HepG2 (cell line): ENCODE measurements at regions not wholly inside any gene's neighbourhood (a gene's known extent, or its start where the extent isn't known, plus 50 kb on each side); places are given as distances from the start of the nearest gene placed in this dataset.

Source experiments
- ATAC-seq: fragments of 200-7000 bp; cut with Tn5 transposase; 3 replicates; pipeline ENCODE4 v1.9.1; 2020; ENCODE audit warnings: mild to moderate bottlenecking, moderate library complexity
- BruUV-seq: library from RNA; stranded (reverse); fragments of 400-500 nt; replicated peaks from 2 replicates; lab custom pipeline; 2021; lab: Mats Ljungman, UMichigan
- CTCF ChIA-PET: fragments of 300-600 bp; formaldehyde crosslinking; extraction: SDS; loops from one replicate; lab custom pipeline; 2021; ENCODE audit warnings: low total read pairs, inconsistent platforms, low intra/inter-chr PET ratio; lab: Yijun Ruan, JAX
- POLR2A ChIA-PET: fragments of 350-600 bp; sonication (Branson Sonifier 250); formaldehyde crosslinking; loops from one replicate; lab custom pipeline; 2020; ENCODE audit warnings: antibody characterized with exemption, inconsistent platforms; lab: Yijun Ruan, JAX
- DNase-seq: peaks from one replicate; pipeline ENCODE4 v3.0.0-alpha.2; 2015; ENCODE audit warnings: low spot score
- FAIRE-seq: peaks from 3 replicates; lab custom pipeline; 2011; peaks lifted over from hg19 to GRCh38; lab: Jason Lieb, UNC
- H2AFZ ChIP-seq: one replicate; pipeline ENCODE4 v1.6.1; 2011; ENCODE audit warnings: low read length, inconsistent platforms
- H3K27ac ChIP-seq: fragments of 300-600 bp; 3 replicates; pipeline ENCODE4 v1.8.0; 2011; ENCODE audit warnings: mixed run types, mild to moderate bottlenecking, mixed read lengths, low read length, inconsistent platforms; ENCODE audit not compliant: insufficient read depth; ENCODE audit errors: extremely low read length
- H3K27me3 ChIP-seq, 2 experiments: fragments of 200-600 bp in 1 of 2; 2 replicates in 1 of 2; 3 replicates in 1 of 2; pipeline versions ENCODE4 v1.6.0 to v1.8.0; 2011; ENCODE audit warnings: low read length in 2 of 2, mild to moderate bottlenecking in 2 of 2, moderate library complexity in 2 of 2, inconsistent platforms in 1 of 2; ENCODE audit not compliant: insufficient read depth in 2 of 2, control insufficient read depth in 1 of 2
- H3K36me3 ChIP-seq, 2 experiments: fragments of 200-600 bp in 1 of 2; replicated peaks in 1 of 2; 2 replicates in 1 of 2; 3 replicates in 1 of 2; pipeline versions ENCODE4 v1.5.1 to v1.8.0; 2011; ENCODE audit warnings: low read length in 2 of 2, inconsistent platforms in 1 of 2; ENCODE audit not compliant: insufficient read depth in 2 of 2, control insufficient read depth in 1 of 2
- H3K4me1 ChIP-seq: 2 replicates; pipeline ENCODE4 v1.5.1; 2012; ENCODE audit warnings: low read length, inconsistent platforms; ENCODE audit not compliant: insufficient read depth
- H3K4me2 ChIP-seq: 2 replicates; pipeline ENCODE4 v1.6.0; 2011; ENCODE audit warnings: low read depth, low read length, inconsistent platforms
- H3K4me3 ChIP-seq, 3 experiments: fragments of 200-600 bp in 1 of 3; sonication (generic), shearing (Covaris generic) in 1 of 3; replicated peaks in 1 of 3; 2 replicates each; pipeline ENCODE4 v1.5.1; 2011 to 2016; ENCODE audit warnings: low read length in 3 of 3, inconsistent platforms in 2 of 3, low read depth in 2 of 3, mild to moderate bottlenecking in 2 of 3, control low read depth in 1 of 3, mixed read lengths in 1 of 3; ENCODE audit not compliant: insufficient read depth in 1 of 3
- H3K79me2 ChIP-seq: one replicate; pipeline ENCODE4 v1.6.1; 2011; ENCODE audit warnings: low read length, inconsistent platforms; ENCODE audit not compliant: insufficient read depth
- H3K9ac ChIP-seq: 2 replicates; pipeline ENCODE4 v1.6.0; 2011; ENCODE audit warnings: mild to moderate bottlenecking, low read depth, low read length, inconsistent platforms; ENCODE audit not compliant: insufficient read depth
- H3K9me3 ChIP-seq: 2 replicates; pipeline ENCODE4 v1.5.1; 2012; ENCODE audit warnings: mild to moderate bottlenecking, low read length
- H4K20me1 ChIP-seq: 2 replicates; pipeline ENCODE4 v1.6.0; 2011; ENCODE audit warnings: inconsistent platforms, mild to moderate bottlenecking, low read length, moderate library complexity; ENCODE audit not compliant: insufficient read depth
- AGO2 ChIP-seq: fragments of 200-400 bp; formaldehyde crosslinking; optimal IDR thresholded peaks from 2 replicates; pipeline ENCODE3; 2017; ENCODE audit warnings: mild to moderate bottlenecking, low read depth, low read length, moderate library complexity
- FOXA3 ChIP-seq: IDR thresholded peaks from 2 replicates; pipeline ENCODE4 v1.6.1; 2016; ENCODE audit warnings: missing genetic modification reagents, missing compliant biosample characterization
- KDM5A ChIP-seq: fragments of 200-600 bp; sonication (generic); IDR thresholded peaks from 2 replicates; pipeline ENCODE4 v1.7.0; 2018; ENCODE audit warnings: antibody characterized with exemption, mild to moderate bottlenecking, low read length, borderline replicate concordance
- MAFF ChIP-seq: IDR thresholded peaks from 2 replicates; pipeline ENCODE4 v1.6.1; 2011; ENCODE audit warnings: low read depth, low read length, improper control_type of control experiment
- MAFK ChIP-seq, 2 experiments: IDR thresholded peaks in 1 of 2; conservative IDR thresholded peaks in 1 of 2; 2 replicates each; pipeline ENCODE4 v1.6.1; 2011; ENCODE audit warnings: improper control_type of control experiment in 2 of 2, low read length in 2 of 2
- MTA1 ChIP-seq: sonication (generic); formaldehyde crosslinking; IDR thresholded peaks from 2 replicates; pipeline ENCODE4 v1.4.0; 2020; ENCODE audit warnings: missing genetic modification reagents, mild to moderate bottlenecking, borderline replicate concordance
- PHF20 ChIP-seq: sonication (generic); formaldehyde crosslinking; IDR thresholded peaks from 2 replicates; pipeline ENCODE4 v1.5.0; 2020; ENCODE audit warnings: mild to moderate bottlenecking, missing genetic modification reagents
- ZBTB7B ChIP-seq: sonication (generic); formaldehyde crosslinking; IDR thresholded peaks from 2 replicates; pipeline ENCODE4 v1.4.0; 2020; ENCODE audit warnings: missing genetic modification reagents
- ZNF20 ChIP-seq: sonication (generic); formaldehyde crosslinking; IDR thresholded peaks from 2 replicates; pipeline ENCODE4 v1.4.0; 2020; ENCODE audit warnings: mild to moderate bottlenecking, moderate library complexity, missing genetic modification reagents
- ZNF260 ChIP-seq: sonication (generic); formaldehyde crosslinking; IDR thresholded peaks from 2 replicates; pipeline ENCODE4 v1.4.0; 2020; ENCODE audit warnings: missing genetic modification reagents, low read depth, mild to moderate bottlenecking, borderline replicate concordance
- ZNF350 ChIP-seq: sonication (generic); formaldehyde crosslinking; IDR thresholded peaks from 2 replicates; pipeline ENCODE4 v1.4.0; 2020; ENCODE audit warnings: mild to moderate bottlenecking, low read depth, missing genetic modification reagents, borderline replicate concordance
- WGBS: methylation state at CpG from one replicate; pipeline ENCODE4 v1.1.6; 2017; ENCODE audit warnings: low lambda C conversion rate; 5-methylcytosine and 5-hydroxymethylcytosine counted together
- in situ Hi-C: cut with HindIII; loops from 2 replicates; pipeline ENCODE4 v1.10.0; 2017; ENCODE audit warnings: low pct_unique_long_range_greater_than_20kb; ENCODE audit not compliant: extremely low pct_ligation_motif_present
- intact Hi-C: fragments of 100-400 bp; cut with micrococcal nuclease; formaldehyde crosslinking; loops from one replicate; pipeline ENCODE4 v1.10.0; 2022; ENCODE audit not compliant: unreplicated experiment
- TF ChIP-seq, protein P1 (sequence below): IDR thresholded peaks from 2 replicates; pipeline ENCODE4 v1.6.1; 2016; ENCODE audit warnings: mild to moderate bottlenecking, missing biosample characterization, missing genetic modification reagents
- TF ChIP-seq, protein P2 (sequence below): IDR thresholded peaks from 2 replicates; pipeline ENCODE4 v1.6.1; 2016; ENCODE audit warnings: missing genetic modification reagents, missing compliant biosample characterization
- TF ChIP-seq, protein P3 (sequence below): sonication (generic); formaldehyde crosslinking; IDR thresholded peaks from 2 replicates; pipeline ENCODE4 v1.4.0; 2020; ENCODE audit warnings: missing genetic modification reagents, mild to moderate bottlenecking, borderline replicate concordance
- TF ChIP-seq, protein P4 (sequence below): sonication (generic); formaldehyde crosslinking; IDR thresholded peaks from 2 replicates; pipeline ENCODE4 v1.4.0; 2020; ENCODE audit warnings: missing genetic modification reagents
- TF ChIP-seq, protein P5 (sequence below): sonication (generic); formaldehyde crosslinking; IDR thresholded peaks from 2 replicates; pipeline ENCODE4 v1.4.0; 2020; ENCODE audit warnings: mild to moderate bottlenecking, missing genetic modification reagents

DNA sequence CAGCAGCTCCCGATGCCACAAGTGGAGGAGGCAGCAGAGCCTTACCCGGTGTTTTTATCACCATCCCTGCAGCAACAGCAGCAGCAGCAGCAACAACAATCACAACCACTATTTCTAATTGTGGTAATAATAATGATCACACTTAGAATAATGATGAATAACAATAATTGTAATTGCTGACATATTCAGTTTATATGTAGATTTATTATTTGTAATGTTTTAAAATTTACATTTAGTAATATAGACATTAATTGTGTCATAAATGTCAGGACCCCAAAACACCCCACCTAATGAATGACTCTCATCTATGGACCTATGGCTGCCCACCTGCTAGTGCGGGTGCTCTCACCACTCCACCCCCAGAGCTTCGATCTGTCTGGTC is 170.0 kb downstream of the AHSP start (continued):
- TF ChIP-seq MAFK (conservative IDR thresholded peaks at IDR 0.05 in 1 of 2, IDR thresholded peaks at IDR 0.05 in 1 of 2; ENCODE audit: low read length in 2 of 2), result peak in 1 of 2 experiments; percentile 67; a peak in 2 of 4 replicates
- TF ChIP-seq FOXA3, result no peak
- TF ChIP-seq PHF20 (CRISPR knock-in tag), result no peak
- no peak for TF ChIP-seq ZNF350 (CRISPR knock-in tag)
- TF ChIP-seq, protein P1, sequence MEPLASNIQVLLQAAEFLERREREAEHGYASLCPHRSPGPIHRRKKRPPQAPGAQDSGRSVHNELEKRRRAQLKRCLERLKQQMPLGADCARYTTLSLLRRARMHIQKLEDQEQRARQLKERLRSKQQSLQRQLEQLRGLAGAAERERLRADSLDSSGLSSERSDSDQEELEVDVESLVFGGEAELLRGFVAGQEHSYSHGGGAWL (CRISPR knock-in tag), result no peak
- TF ChIP-seq, protein P2, sequence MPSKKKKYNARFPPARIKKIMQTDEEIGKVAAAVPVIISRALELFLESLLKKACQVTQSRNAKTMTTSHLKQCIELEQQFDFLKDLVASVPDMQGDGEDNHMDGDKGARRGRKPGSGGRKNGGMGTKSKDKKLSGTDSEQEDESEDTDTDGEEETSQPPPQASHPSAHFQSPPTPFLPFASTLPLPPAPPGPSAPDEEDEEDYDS (CRISPR knock-in tag), result no peak
- no peak for TF ChIP-seq KDM5A
- TF ChIP-seq MAFF, result peak; percentile 41; the same call in 1 of the 2 replicates

DNA sequence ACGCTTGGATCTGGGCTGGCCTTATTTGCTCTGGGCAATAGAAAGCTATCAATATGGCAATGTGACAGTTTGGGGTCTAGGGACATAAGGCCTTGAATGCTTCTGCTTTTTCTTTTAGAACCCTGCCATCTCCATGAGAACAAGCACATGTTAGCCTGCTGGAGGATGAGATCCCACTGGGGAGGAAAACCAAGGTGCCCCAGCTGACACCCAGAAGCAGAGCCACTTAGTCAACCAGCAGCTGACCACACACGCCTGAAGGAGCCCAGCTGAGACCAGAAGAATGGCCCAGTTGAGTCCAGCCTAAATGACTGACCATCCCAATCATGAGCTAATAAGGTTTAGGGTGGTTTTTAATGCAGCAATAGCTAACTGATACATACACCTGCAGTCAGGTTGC is 171.2 kb downstream of the AHSP start:
- Histone ChIP-seq H3K4me3 (no peak overlapping the region), H2AFZ (no peak overlapping the region), H3K4me2 (no peak overlapping the region), H3K27ac (no peak overlapping the region), H3K4me1 (peaks cover 49% of the 10 kb centered on the region), H4K20me1 (peaks cover 17% of the 10 kb centered on the region), H3K36me3 (peaks cover 14 to 24% of the 10 kb centered on the region in 2 experiments), H3K9ac (no peak overlapping the region), H3K27me3 (no peaks in the 10 kb centered on the region; a peak in 2 of 5 replicates), H3K9me3 (no peaks in the 10 kb centered on the region), H3K79me2 (peaks cover 22% of the 10 kb centered on the region)
- WGBS, result 38% methylated on average over 2 of the region's 2 CpGs
- intact Hi-C loops, result loop anchor here (5.0 kb wide), 2 partner anchors 222 to 317 kb away; no protein-coding TSS in a partner anchor
- in situ Hi-C loops, result loop anchor here (5.0 kb wide), 1 partner anchor 182 kb away; no protein-coding TSS in a partner anchor
- DNase-seq (no peak), ATAC-seq (no peak), FAIRE-seq (no peak)
- no TSS peak for BruUV-seq
- CTCF ChIA-PET, result no interaction called here
- POLR2A ChIA-PET, result interaction anchor here (0.8 to 1.5 kb wide), 3 partner anchors 10 to 240 kb away, joined by 3 to 8 read pairs (median 4); partner anchors contain the start of gene ARMC5
- TF ChIP-seq, protein P3, sequence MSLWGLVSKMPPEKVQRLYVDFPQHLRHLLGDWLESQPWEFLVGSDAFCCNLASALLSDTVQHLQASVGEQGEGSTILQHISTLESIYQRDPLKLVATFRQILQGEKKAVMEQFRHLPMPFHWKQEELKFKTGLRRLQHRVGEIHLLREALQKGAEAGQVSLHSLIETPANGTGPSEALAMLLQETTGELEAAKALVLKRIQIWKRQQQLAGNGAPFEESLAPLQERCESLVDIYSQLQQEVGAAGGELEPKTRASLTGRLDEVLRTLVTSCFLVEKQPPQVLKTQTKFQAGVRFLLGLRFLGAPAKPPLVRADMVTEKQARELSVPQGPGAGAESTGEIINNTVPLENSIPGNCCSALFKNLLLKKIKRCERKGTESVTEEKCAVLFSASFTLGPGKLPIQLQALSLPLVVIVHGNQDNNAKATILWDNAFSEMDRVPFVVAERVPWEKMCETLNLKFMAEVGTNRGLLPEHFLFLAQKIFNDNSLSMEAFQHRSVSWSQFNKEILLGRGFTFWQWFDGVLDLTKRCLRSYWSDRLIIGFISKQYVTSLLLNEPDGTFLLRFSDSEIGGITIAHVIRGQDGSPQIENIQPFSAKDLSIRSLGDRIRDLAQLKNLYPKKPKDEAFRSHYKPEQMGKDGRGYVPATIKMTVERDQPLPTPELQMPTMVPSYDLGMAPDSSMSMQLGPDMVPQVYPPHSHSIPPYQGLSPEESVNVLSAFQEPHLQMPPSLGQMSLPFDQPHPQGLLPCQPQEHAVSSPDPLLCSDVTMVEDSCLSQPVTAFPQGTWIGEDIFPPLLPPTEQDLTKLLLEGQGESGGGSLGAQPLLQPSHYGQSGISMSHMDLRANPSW (CRISPR knock-in tag), result no peak
- TF ChIP-seq AGO2 (no peak), ZNF260 (CRISPR knock-in tag) (no peak), MTA1 (CRISPR knock-in tag) (no peak), ZNF20 (no peak), ZBTB7B (CRISPR knock-in tag) (no peak)
- TF ChIP-seq, protein P4, sequence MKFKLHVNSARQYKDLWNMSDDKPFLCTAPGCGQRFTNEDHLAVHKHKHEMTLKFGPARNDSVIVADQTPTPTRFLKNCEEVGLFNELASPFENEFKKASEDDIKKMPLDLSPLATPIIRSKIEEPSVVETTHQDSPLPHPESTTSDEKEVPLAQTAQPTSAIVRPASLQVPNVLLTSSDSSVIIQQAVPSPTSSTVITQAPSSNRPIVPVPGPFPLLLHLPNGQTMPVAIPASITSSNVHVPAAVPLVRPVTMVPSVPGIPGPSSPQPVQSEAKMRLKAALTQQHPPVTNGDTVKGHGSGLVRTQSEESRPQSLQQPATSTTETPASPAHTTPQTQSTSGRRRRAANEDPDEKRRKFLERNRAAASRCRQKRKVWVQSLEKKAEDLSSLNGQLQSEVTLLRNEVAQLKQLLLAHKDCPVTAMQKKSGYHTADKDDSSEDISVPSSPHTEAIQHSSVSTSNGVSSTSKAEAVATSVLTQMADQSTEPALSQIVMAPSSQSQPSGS (CRISPR knock-in tag), result no peak
- TF ChIP-seq, protein P5, sequence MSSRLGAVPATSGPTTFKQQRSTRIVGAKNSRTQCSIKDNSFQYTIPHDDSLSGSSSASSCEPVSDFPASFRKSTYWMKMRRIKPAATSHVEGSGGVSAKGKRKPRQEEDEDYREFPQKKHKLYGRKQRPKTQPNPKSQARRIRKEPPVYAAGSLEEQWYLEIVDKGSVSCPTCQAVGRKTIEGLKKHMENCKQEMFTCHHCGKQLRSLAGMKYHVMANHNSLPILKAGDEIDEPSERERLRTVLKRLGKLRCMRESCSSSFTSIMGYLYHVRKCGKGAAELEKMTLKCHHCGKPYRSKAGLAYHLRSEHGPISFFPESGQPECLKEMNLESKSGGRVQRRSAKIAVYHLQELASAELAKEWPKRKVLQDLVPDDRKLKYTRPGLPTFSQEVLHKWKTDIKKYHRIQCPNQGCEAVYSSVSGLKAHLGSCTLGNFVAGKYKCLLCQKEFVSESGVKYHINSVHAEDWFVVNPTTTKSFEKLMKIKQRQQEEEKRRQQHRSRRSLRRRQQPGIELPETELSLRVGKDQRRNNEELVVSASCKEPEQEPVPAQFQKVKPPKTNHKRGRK (CRISPR knock-in tag), result no peak
